HCT116 (cell line): ENCODE measurements at regions not wholly inside any gene's neighbourhood (a gene's known extent, or its start where the extent isn't known, plus 50 kb on each side); places are given as distances from the start of the nearest gene placed in this dataset.

Experiments used
- ATAC-seq: fragments of 200-7000 bp; cut with Tn5 transposase; 2 replicates; pipeline ENCODE4 v1.9.1; 2020; ENCODE audit warnings: mild to moderate bottlenecking, moderate library complexity
- BruUV-seq: library from RNA; stranded (reverse); fragments of 400-500 nt; replicated peaks from 2 replicates; lab custom pipeline; 2021; lab: Mats Ljungman, UMichigan
- CTCF ChIA-PET: fragments of 300-600 bp; sonication (Branson Sonifier 250); formaldehyde crosslinking; loops from one replicate; lab custom pipeline; 2021; ENCODE audit warnings: antibody characterized with exemption; lab: Charles Lee
- POLR2A ChIA-PET: fragments of 300-600, 350-600 bp; sonication (Branson Sonifier 250); formaldehyde crosslinking; loops from one replicate; lab custom pipeline; 2021; ENCODE audit warnings: antibody characterized with exemption; lab: Charles Lee
- RAD21 ChIA-PET, 2 experiments: fragments of 300-600 bp; sonication (Branson Sonifier 250); formaldehyde crosslinking; loops; one replicate each; lab custom pipeline; 2023; ENCODE audit warnings: low total read pairs in 2 of 2; ENCODE audit not compliant: uncharacterized antibody in 2 of 2, unreplicated experiment in 2 of 2, low non-redundant PET in 1 of 2; lab: Charles Lee
- DNase-seq: peaks from one replicate; pipeline ENCODE4 v3.0.0-alpha.2; 2010; ENCODE audit warnings: low read depth, low spot score
- H2AFZ ChIP-seq: fragments of 200-600 bp; shearing (Covaris generic), sonication (generic); 2 replicates; pipeline ENCODE4 v1.6.1; 2017; ENCODE audit warnings: low read depth, mixed run types, mixed read lengths, antibody characterized with exemption, low read length; ENCODE audit not compliant: poor library complexity, severe bottlenecking
- H3K27ac ChIP-seq: 2 replicates; pipeline ENCODE4 v1.5.1; 2012; ENCODE audit warnings: low read depth, low read length
- H3K27me3 ChIP-seq: fragments of 200-600 bp; sonication (generic); 2 replicates; pipeline ENCODE4 v1.6.1; 2016; ENCODE audit warnings: mixed run types, low read length, mixed read lengths; ENCODE audit not compliant: insufficient read depth
- H3K36me3 ChIP-seq, 2 experiments: fragments of 200-500 bp in 1 of 2; fragments of 200-600 bp in 1 of 2; sonication (Bioruptor generic) in 1 of 2; sonication (generic) in 1 of 2; 2 replicates each; pipeline versions ENCODE4 v1.5.1 to v1.6.1; 2014 to 2016; ENCODE audit warnings: low read length in 2 of 2, inconsistent platforms in 1 of 2, mixed read lengths in 1 of 2, mixed run types in 1 of 2; ENCODE audit not compliant: insufficient read depth in 2 of 2, control insufficient read depth in 1 of 2
- H3K4me1 ChIP-seq, 2 experiments: fragments of 200-600 bp in 1 of 2; sonication (generic) in 1 of 2; 2 replicates each; pipeline versions ENCODE4 v1.5.1 to v1.6.1; 2012 to 2017; ENCODE audit warnings: low read length in 2 of 2, inconsistent platforms in 1 of 2, mild to moderate bottlenecking in 1 of 2, mixed read lengths in 1 of 2, mixed run types in 1 of 2, moderate library complexity in 1 of 2; ENCODE audit not compliant: insufficient read depth in 2 of 2, control insufficient read depth in 1 of 2
- H3K4me2 ChIP-seq: fragments of 200-600 bp; sonication (generic); 2 replicates; pipeline ENCODE4 v1.6.1; 2017; ENCODE audit warnings: mixed run types, low read length, mixed read lengths
- H3K4me3 ChIP-seq, 2 experiments: fragments of 200-600 bp in 1 of 2; sonication (generic) in 1 of 2; replicated peaks in 1 of 2; 2 replicates each; pipeline ENCODE4 v1.5.1; 2011 to 2016; ENCODE audit warnings: low read length in 2 of 2, control low read depth in 1 of 2, low read depth in 1 of 2, mild to moderate bottlenecking in 1 of 2, mixed read lengths in 1 of 2, mixed run types in 1 of 2
- H3K79me2 ChIP-seq: fragments of 200-600 bp; sonication (generic); 2 replicates; pipeline ENCODE4 v1.6.1; 2017; ENCODE audit warnings: mild to moderate bottlenecking, mixed run types, low read length, moderate library complexity, mixed read lengths; ENCODE audit not compliant: insufficient read depth
- H3K9ac ChIP-seq: fragments of 200-600 bp; sonication (generic); 2 replicates; pipeline ENCODE4 v1.6.1; 2016; ENCODE audit warnings: low read length, mixed read lengths
- H3K9me2 ChIP-seq: fragments of 200-600 bp; sonication (generic), shearing (Covaris generic); 2 replicates; pipeline ENCODE4 v1.6.1; 2017; ENCODE audit warnings: mixed run types, mild to moderate bottlenecking, moderate library complexity; ENCODE audit not compliant: insufficient read depth
- H3K9me3 ChIP-seq, 2 experiments: fragments of 200-500 bp in 1 of 2; fragments of 200-600 bp in 1 of 2; sonication (Bioruptor generic) in 1 of 2; sonication (generic) in 1 of 2; 2 replicates each; pipeline ENCODE4 v1.6.1; 2014 to 2017; ENCODE audit warnings: low read length in 2 of 2, mixed read lengths in 2 of 2, inconsistent platforms in 1 of 2, low read depth in 1 of 2, mild to moderate bottlenecking in 1 of 2, mixed run types in 1 of 2, moderate library complexity in 1 of 2; ENCODE audit not compliant: control insufficient read depth in 1 of 2, insufficient read depth in 1 of 2
- H4K20me1 ChIP-seq: fragments of 200-600 bp; sonication (generic), shearing (Covaris generic); 2 replicates; pipeline ENCODE4 v1.6.1; 2017; ENCODE audit warnings: mixed run types, mild to moderate bottlenecking, moderate library complexity; ENCODE audit not compliant: insufficient read depth
- CBX3 ChIP-seq: IDR thresholded peaks from 2 replicates; pipeline ENCODE4 v1.6.1; 2012; ENCODE audit warnings: low read depth
- CEBPB ChIP-seq: IDR thresholded peaks from 2 replicates; pipeline ENCODE4 v1.6.1; 2012; ENCODE audit warnings: low read depth
- CTCF ChIP-seq, 3 experiments: fragments of 200-600 bp in 1 of 3; sonication (generic) in 1 of 3; IDR thresholded peaks in 2 of 3; conservative IDR thresholded peaks in 1 of 3; 2 replicates each; pipeline ENCODE4 v1.5.1; 2012 to 2017; ENCODE audit warnings: low read depth in 2 of 3, low read length in 2 of 3, antibody characterized with exemption in 1 of 3, borderline replicate concordance in 1 of 3, control low read depth in 1 of 3, mild to moderate bottlenecking in 1 of 3, mixed read lengths in 1 of 3, mixed run types in 1 of 3, moderate library complexity in 1 of 3; ENCODE audit not compliant: insufficient read depth in 1 of 3
- EZH2 ChIP-seq: fragments of 200-600 bp; sonication (generic); IDR thresholded peaks from 2 replicates; pipeline ENCODE4 v1.6.1; 2017; ENCODE audit warnings: antibody characterized with exemption, mixed run types
- EZH2phosphoT487 ChIP-seq: fragments of 200-600 bp; IDR thresholded peaks from 2 replicates; pipeline ENCODE4 v1.6.1; 2018; ENCODE audit warnings: antibody characterized with exemption, borderline replicate concordance
- FOSL1 ChIP-seq: IDR thresholded peaks from 2 replicates; pipeline ENCODE4 v1.6.1; 2012; ENCODE audit warnings: low read depth
- POLR2A ChIP-seq: IDR thresholded peaks from 2 replicates; pipeline ENCODE4 v1.7.0; 2011; ENCODE audit warnings: borderline replicate concordance; ENCODE audit not compliant: insufficient read depth, insufficient read length; ENCODE audit errors: extremely low read depth
- POLR2AphosphoS5 ChIP-seq: IDR thresholded peaks from 2 replicates; pipeline ENCODE4 v1.6.1; 2011; ENCODE audit warnings: mild to moderate bottlenecking, low read depth, low read length, moderate library complexity
- REST ChIP-seq: IDR thresholded peaks from 2 replicates; pipeline ENCODE4 v1.6.1; 2012; ENCODE audit warnings: low read depth
- SIN3A ChIP-seq: IDR thresholded peaks from 2 replicates; pipeline ENCODE4 v1.6.1; 2012; ENCODE audit warnings: low read depth
- SP1 ChIP-seq: IDR thresholded peaks from 2 replicates; pipeline ENCODE4 v1.6.1; 2012; ENCODE audit warnings: low read depth
- SRF ChIP-seq: IDR thresholded peaks from 2 replicates; pipeline ENCODE4 v1.6.1; 2012; ENCODE audit warnings: low read depth
- TCF7L2 ChIP-seq: IDR thresholded peaks from 2 replicates; pipeline ENCODE4 v1.7.0; 2011; ENCODE audit warnings: borderline replicate concordance, inconsistent platforms; ENCODE audit not compliant: insufficient read depth, insufficient read length; ENCODE audit errors: extremely low read depth
- ZFX ChIP-seq: fragments of 450-650 bp; IDR thresholded peaks from 2 replicates; pipeline ENCODE4 v1.6.1; 2017
- intact Hi-C: fragments of 100-400 bp; cut with micrococcal nuclease; formaldehyde crosslinking; loops from 2 replicates; pipeline ENCODE4 v1.10.0; 2022
- TF ChIP-seq, protein P1 (sequence below): IDR thresholded peaks from 2 replicates; pipeline ENCODE4 v1.6.1; 2012

GRCh38 chr3:181292984-181293383, 303.4 kb upstream of the DNAJC19 start:
- H3K9me3 ChIP-seq: no peaks in the 10 kb centered on the region
- POLR2A ChIA-PET: no interaction called here
- no peak overlapping the region for H3K9ac ChIP-seq
- BruUV-seq: no TSS peak
- RAD21 ChIA-PET: no interaction called here
- peaks cover 59% of the 10 kb centered on the region for H3K27me3 ChIP-seq
- no peaks in the 10 kb centered on the region for H3K9me2 ChIP-seq
- no peak for ATAC-seq
- no peak overlapping the region for H3K27ac ChIP-seq
- DNase-seq: no peak
- H3K79me2 ChIP-seq: no peaks in the 10 kb centered on the region
- H3K4me3 ChIP-seq: no peak overlapping the region
- H3K36me3 ChIP-seq: no peaks in the 10 kb centered on the region
- TF ChIP-seq SP1: no peak
- TF ChIP-seq SIN3A: no peak
- no peak for TF ChIP-seq EZH2phosphoT487
- TF ChIP-seq POLR2A: no peak
- no peak for TF ChIP-seq REST
- no peak for TF ChIP-seq CBX3
- no peak for TF ChIP-seq ZFX
- no peak for TF ChIP-seq POLR2AphosphoS5
- no peak for TF ChIP-seq TCF7L2
- no peak for TF ChIP-seq SRF
- no peak for TF ChIP-seq CEBPB
- TF ChIP-seq CTCF (IDR thresholded peaks at IDR 0.05 in 2 of 3, conservative IDR thresholded peaks at IDR 0.05 in 1 of 3; ENCODE audit: borderline replicate concordance in 1 of 3, insufficient read depth in 1 of 3, low read depth in 2 of 3, low read length in 2 of 3): no peak
- TF ChIP-seq FOSL1: no peak
- TF ChIP-seq, protein P1, sequence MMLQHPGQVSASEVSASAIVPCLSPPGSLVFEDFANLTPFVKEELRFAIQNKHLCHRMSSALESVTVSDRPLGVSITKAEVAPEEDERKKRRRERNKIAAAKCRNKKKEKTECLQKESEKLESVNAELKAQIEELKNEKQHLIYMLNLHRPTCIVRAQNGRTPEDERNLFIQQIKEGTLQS: no peak
- no peak for TF ChIP-seq EZH2
- no peak overlapping the region for H2AFZ ChIP-seq
- no peaks in the 10 kb centered on the region for H3K4me1 ChIP-seq
- intact Hi-C loops: no loop called here
- CTCF ChIA-PET: no interaction called here
- H3K4me2 ChIP-seq: no peak overlapping the region
- H4K20me1 ChIP-seq: no peaks in the 10 kb centered on the region
